Epidermal melanocyte (primary cell): ENCODE measurements at regions not wholly inside any gene's neighbourhood (a gene's known extent, or its start where the extent isn't known, plus 50 kb on each side); places are given as distances from the start of the nearest gene placed in this dataset.
A peak's percentile ranks its signal among the peaks of the same experiment; 100 is the strongest.

Source experiments
- DNase-seq: peaks from one replicate; pipeline ENCODE4 v3.0.0; 2011; ENCODE audit warnings: low spot score; ENCODE audit not compliant: insufficient read length

DNA sequence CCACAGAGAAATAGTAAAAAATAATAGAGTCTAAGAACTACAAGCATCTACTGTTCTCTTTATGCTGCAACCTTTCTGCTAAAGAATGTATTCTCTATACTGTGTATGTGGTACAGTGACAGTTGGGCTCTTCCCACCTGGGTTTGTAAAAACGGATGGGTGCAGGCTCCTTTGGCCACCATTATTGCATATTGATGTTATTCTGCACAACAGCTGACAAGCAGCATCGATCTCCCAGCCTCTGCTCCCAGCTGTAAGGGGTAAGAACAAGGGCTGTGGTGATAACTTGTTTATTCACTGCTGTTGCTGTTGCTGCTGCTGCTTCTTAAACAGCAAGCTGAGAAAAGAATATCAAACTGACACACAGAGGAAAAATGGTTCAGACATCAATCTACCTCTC is 56.1 kb downstream of the KCNRG start:
- no peak for DNase-seq

DNA sequence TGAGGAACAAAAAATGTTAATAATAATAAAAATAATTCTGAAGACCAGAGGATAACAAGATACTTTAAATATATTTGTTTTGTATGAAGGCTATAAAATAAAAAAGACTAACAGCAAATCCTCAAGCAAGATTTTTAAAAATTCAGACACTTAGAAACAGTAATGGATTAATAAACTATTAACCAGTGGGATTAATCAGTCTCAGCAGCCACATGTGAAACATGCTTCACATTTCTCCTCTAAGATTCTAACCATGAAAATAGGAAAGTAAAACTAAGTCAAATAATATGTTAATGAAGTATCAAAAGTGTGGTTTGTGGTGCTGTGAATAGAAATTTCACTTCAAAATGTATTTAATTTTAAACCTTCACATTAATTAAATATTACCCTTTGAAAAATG is 57.4 kb downstream of the KCNRG start:
- DNase-seq: no peak

DNA sequence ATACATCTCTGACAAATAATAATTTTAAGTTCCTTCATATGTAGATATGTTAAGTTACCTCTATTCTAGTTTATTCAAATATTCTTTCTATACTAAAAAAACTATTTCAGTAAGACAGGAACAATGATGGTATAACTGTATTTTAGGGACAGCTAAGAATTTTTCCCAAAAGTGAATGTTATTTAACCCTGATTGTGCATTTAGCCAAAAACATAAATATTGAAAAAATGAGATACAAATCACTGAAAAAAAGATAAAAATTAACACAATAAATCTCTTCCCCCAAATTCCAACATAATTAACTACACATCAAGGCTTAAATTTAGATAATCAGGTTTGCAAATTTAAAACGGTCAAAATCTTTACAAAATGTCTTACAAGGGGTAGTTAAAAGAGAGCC is 58.1 kb downstream of the KCNRG start:
- DNase-seq: no peak

DNA sequence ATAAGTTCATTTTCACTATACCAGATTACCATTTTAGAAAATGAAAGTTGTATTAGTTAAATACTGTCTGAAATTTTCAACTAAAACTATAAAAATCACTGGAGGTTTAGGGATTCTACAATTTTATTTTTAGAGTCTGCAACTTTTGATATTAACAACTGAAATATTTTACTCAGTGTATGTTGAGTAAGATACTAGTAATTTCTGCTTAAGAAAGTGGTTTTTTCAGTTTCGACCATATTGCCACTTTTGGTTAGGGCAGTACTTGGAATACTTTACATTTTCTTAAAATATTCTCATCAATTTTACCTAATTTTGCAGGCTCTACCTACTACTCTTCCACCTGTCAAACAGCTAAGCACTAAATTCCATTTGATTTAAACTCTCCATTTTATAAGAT is 59.6 kb downstream of the KCNRG start:
- no peak for DNase-seq

DNA sequence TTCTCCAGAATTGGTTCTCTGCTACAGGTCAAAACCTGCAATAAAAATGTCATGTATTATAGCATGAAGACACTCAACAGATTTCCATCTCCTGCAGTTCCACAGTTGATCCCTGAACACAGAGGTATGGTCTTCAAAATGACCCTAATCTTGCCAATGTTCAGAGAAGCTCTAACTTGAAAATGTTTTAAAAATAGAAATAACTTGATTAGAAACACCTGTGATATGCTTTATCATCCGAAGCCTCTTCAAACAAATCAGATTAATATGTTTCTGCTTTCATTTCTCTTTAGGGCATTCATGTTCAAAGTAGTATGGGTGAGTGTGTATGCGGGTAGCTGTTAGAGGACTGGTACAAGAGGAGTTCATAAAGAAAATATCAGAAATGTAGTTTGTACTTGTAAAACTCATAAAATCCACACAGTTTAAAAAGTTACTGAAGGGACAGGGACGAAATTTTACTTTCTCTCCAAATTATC is 60.4 kb downstream of the KCNRG start:
- no peak for DNase-seq

DNA sequence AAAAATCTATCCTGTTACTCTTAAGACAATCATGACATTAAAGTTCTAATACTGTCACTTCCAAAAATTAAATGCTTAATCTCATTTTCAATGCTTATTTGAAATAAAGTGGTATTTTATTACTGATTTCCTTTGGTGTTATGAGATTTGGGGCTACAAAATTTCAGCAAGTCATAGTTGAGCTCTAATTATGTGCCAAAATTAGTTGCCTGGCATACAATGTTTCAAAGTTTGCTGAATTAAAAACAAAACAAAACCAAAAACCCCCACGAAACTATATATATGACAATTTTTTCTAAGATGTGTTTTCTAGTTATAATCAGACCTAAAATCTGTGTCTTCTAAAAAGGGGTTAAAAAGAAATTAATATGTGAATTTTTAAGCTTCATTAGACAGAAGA is 62.2 kb downstream of the KCNRG start:
- no peak for DNase-seq

DNA sequence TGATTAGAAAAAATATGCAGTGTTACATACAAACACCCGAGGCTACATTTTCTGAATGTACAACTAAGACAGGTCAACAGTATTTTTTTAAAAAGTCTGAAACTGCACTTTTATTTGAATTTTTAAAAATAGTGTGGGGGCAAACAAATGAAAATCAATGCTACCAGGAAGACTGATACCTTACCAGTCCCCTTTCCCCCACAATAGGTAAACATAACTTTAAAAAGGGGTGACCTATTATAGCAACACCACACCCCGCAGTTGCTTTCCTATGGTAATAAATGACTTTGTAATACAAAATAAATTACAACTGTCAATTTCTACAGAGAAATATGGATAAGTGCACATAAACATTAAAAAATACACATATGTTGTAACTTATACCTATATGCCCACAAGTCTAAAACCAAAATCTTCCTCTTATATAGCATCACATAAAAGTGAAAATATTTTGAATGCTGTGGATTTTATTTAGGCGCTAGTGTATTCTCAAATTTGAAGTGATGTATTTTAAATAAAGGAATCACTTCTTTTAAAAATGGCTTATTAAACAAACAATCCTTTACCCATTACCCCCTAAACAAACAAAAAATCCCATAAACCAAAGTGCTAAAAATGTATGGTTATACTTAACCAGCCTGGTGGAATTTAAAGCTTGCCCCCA is 63.1 kb downstream of the KCNRG start:
- no peak for DNase-seq

DNA sequence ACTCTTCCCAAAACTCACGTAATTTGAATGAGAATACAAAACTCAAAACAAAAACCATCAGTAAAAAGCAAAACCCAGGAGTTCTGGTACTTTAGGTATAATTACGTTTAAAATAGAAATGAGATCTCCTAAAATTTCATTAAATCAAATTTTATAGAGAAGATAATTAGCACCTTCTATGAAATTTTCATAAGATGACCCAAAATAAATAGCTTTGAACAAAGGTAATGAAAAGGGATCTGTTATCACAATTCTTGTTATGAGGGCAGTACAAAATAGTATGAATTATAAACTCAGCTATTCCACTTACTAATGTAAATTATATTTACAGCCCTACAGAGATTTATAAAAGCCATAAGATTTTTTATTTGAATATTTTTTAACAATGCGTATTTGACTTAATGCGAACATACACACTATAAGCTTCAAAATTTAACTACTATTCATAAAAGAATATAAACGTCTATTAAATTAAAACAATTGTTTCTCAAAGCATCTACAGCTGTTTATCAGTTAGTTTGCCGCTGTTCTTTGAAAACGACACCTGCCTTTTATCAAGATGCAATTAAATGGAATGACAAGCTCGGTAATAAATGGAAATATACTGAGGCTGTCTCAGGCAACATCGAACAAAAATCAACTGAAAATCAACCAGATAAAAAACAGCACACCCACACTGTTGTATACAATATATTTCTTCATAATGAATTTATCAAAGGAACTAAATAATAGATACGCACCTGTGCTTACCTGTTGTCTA is 63.8 kb downstream of the KCNRG start:
- DNase-seq: no peak

DNA sequence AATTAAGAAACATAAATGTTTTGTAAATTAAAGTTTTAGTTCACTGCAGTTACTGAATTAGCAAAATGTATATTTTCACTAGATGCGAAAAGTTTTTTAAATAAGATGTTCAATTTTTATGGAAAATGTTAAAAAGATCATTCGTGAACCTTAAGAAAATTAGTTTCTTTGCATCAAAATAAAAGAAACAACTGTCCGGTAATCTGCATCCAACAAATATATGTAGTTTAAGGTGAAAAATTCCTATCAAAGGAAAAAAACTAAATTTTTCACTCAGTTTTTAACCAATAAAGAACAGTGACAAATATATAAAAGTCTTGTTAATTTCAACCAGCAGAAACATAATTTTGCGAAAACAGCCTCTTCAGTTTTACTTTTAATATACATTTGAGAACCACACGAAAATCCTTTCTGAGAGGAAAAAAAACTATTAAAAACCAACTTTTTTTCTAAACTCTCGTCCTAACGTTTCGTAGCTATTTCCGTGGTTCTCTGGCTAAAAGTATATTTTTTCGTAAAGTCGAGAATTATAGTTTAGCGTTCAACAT is 64.5 kb downstream of the KCNRG start:
- DNase-seq: no peak

DNA sequence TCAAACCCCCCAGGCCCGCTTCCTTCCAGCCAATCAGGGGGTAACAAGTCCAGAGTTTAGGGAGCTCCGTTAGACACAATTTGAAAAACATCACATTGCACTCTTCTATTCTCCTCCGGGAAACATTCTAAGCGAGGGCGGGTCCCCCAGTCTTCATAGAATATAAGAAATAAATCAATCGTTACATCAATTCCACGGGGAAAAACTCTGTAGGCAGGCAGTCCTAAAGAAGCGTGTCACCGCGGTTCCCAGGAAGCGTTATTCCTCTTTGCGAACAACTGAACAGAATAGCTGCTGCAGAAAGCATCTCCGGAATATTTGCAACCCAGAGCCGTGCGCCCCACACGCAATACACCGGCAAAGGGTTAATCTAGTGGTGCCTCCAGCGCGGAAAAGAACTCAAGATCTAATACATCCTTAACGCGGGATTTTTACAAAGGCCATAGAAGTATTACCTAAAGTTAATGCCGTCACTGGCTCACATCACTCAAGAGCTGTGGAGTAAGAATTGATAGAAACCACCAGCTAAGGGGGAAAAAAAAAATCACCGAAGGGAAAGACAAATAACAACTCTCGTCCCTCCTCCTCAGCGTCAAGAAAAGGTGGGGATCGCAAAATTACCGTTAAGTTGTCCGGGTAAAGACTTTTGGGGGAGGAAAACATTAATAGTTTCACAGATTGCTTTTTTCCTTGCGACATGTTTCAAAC is 65.1 kb downstream of the KCNRG start:
- no peak for DNase-seq

DNA sequence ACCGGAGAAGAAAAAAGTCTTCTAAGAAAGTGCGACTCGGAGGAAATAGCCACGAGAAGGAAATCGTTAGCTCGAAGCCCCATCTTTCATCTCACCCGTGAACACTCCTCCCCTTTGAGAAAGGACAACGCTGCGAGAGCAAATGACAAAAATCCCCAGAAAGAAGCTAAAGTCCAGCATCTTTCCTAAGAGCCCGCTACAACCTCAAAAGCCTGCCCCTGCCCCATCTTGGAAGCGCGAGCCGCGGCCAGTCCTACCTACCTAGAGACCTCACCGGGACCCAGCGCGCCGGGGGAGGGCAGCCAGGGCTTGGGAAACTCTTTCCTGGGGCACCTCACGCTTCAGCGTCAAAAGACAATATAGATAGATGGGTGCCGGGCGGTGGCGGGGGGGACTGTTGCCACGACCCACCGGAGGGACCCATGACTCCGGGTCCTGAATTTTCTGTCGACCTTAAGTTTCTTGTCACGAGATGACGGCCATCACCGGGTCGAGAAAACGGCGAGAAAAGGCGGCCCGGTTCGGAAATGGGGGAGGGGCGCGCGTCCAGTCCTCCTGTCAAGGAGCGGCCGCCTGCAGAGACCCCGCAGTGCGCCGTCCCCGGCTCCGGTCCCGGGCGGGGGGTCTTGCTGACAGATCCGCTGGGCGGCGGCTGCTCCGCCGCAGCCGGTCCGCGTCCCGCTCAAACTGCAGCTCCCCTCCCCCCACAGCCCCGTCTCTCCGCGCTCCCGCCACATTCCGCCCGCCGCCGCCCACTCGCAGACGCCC is 65.9 kb downstream of the KCNRG start:
- DNase-seq: no peak

DNA sequence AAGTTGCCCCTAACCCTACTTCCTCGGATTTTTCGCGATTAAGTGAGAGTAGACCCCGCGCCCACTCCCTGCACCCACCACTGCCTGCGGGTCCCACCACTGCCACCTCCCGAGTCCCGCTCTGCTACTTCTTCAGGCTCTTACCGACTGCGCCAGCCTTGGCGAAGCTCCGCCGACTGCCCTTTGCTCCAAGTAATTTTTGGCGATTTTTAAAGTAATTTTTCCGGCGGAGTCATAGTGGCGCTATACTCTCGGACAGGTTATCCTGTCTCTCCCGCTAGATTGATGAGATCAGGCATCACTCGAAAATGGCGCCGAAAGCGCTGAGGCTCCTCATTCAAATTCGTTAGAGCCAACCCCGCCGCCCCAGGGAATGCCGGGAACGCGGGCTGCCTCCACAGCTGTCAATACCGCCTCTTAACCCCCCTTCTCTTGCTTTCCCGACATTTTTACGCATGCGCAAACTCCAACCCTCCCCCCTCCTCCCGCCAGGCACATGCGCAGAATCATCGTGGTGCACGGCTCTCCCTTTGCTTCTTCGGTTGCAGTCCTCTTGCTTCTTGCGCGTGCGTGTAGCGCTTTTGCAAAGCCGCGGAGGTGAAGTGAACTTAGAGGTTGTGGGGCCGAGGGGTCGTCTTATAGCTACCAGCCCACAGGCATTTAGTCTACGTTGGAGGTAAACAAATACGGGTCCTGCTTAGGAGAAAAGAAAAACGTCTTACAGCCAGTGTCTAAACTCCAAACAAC is 66.6 kb downstream of the KCNRG start:
- peak; percentile 75 for DNase-seq

DNA sequence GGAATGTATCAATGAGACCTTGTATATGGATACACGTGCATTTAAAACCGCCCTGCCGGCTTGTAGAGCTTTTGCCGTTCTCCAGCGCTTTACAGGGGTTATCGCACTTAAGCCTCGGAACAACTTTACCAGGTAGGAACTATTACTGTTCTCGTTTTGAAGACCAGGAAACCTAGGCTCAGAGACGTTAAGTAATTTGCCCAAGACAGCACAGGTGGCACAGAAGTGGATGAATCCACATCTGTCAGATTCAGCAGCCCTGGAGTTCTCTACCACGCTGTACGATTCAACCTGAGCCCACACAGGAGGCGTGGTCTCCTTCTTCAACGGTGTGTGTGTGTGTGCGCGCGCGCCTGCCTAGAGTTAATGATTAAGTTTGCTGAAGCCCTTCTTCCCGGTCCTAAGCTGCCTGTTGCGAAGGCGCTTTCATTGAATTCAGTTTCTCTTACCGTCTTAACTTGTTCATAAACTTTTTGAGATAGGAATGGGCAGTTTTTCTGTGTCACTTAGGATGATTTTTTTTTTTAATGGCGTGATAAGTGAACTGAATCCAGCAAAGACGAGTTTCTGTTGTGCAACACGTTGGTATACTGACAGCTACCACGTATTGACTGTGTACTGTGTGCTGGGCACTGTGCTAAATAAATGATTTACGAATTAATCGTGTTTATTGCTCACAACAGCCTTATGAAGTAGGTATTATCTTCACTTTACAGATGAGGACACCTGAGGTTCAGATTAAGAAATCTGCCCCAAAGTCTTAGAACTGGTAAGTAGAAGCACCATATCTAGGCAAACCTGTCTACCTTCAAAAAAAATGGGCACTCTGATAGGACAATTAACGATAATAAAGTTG is 67.4 kb downstream of the KCNRG start:
- DNase-seq: no peak

DNA sequence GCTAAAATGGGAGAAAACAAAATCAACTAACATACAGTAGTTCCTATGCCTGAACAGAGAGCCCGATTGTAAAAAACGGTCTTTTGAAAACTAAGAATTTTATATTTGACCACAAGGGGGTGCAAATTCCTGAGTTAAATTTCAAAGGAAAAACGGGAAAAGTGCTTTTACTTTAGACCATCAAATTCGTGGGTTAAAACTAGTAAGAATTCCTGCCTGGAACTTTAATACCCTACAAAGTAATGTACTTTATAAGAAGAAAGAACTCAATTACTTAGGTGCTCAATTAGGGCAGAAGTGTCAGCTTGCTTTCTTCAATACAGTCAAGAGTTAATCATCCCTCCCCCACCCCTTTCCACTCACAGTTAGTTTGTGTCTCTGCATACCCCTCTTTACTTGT is 69.8 kb downstream of the KCNRG start:
- no peak for DNase-seq

DNA sequence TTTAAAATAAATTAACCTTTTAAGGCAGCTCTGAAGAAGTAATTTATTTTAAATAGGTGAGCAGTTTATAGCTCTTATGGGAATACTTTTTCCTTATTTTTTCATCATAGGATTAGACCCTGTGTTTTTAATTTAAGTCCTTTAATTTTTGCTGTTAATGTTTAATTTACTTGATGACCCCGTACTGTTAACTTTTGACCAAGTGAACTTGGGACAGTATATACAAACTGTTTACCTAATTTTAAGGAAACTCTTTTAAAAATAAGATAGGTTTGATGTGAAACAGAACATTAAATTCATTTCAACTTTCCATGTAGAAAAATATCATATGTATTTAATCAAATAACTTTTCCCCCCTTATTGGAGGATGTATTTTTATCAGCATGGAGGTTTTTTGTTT is 74.4 kb downstream of the KCNRG start:
- DNase-seq: no peak

DNA sequence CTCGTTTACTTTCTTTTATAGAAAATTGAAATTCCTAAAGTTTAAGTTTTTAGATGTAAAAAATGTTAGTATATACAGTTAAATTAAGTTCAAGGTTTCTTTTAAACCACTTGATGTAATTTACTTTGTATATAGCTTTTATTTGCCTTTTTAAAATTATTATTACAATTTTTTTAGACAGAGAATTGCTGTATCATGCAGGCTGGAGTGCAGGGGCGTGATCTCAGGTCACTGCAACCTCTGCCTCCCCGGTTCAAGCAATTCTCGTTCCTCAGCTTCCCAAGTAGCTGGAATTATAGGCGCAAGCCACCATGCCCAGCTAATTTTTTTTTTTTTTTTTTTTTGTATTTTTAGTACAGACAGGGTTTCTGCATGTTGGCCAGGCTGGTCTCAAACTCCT is 75.0 kb downstream of the KCNRG start:
- DNase-seq: no peak

DNA sequence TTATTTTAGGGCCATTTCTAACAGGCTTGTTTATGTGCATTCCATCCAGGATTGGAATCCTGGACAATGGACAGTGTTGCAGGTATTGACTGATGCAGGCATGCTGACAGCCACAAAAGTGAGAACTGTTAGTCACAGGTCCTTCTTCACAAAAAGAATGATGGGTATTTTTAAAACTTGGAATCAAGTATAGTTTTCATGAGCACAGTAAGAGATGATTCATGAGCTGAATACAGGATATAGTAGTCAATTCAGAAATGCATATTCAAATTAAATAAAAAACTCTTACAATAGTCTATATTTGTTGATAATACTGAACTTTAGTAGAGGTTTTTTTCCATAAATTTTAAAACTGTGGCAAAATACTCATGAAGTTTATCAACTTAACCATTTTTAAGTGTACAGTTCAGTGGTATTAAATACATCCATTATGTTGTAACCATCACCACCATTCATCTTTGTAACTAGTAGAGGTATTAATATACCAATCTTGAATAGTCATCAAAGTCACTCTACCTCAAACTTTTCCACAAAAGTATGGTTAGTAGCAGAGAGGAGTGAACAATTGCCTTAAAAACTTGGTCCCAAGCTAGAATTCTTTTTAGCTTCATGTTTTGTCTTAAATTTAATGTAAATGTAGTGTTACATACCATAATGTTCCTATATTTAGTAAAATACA is 79.5 kb downstream of the KCNRG start:
- no peak for DNase-seq

DNA sequence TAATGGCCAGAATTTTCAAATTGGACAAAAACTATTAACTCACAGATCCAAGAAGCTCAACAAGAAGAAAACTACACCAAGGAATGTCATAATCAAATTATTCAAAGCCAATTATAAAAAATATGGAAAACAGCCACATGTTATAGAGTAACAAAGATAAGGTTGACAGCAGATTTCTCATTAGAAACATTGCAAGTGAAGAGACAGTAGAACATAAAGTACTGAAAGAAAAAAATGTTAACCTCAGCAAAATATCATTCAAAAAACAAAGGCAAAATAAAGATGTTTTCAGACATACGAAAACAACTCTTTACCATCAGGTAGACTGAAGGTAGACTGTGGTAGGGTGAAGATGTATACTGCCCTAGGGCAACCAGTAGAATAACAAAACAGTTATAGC is 83.4 kb downstream of the KCNRG start:
- no peak for DNase-seq

DNA sequence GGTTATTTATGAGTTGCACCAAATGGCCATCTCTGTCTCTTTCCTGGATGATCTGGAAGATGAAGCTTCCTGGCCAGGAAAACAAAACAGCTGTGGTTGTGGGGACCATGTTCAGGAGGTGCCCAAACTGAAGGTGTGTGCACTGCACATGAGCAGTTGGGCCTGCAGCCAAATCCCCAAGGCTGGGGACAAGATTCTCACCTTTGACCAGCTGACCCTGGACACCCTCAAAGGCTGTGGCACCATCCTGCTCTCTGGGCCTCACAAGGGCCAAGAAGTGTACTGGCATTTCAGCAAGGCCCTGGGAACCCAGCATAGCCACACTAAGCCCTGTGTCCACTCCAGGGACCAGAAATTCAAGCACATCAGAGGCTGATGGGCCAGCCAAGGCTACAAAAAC is 84.2 kb downstream of the KCNRG start:
- no peak for DNase-seq
